GM21576 (cell line): ENCODE measurements at regions not wholly inside any gene's neighbourhood (a gene's known extent, or its start where the extent isn't known, plus 50 kb on each side); places are given as distances from the start of the nearest gene placed in this dataset.

Experiments
- ATAC-seq: cut with Tn5 transposase; IDR thresholded peaks from one replicate; pipeline ENCODE4 v1.9.1; 2021; ENCODE audit warnings: mild to moderate bottlenecking, moderate library complexity; ENCODE audit not compliant: unreplicated experiment

DNA sequence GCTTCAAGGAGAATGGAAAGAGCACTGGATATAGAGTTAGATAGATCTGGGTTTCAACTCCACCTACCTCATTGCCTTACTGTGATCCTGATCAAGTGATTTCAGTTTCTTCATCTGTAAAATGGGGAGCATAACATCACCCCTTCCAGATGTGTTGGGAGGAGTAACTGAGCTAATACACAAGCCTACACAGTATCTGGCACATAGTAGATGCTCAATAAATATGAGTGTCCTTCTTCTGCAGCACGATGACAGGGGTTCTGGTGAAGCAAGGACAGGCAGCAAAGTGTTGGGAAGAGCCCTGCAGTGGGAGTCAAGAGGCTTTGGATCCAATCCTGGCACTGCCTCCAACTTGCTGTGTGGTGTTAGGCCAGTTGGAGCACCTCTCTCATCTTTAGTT lies 270.0 kb downstream of the UACA start:
- no peak for ATAC-seq

DNA sequence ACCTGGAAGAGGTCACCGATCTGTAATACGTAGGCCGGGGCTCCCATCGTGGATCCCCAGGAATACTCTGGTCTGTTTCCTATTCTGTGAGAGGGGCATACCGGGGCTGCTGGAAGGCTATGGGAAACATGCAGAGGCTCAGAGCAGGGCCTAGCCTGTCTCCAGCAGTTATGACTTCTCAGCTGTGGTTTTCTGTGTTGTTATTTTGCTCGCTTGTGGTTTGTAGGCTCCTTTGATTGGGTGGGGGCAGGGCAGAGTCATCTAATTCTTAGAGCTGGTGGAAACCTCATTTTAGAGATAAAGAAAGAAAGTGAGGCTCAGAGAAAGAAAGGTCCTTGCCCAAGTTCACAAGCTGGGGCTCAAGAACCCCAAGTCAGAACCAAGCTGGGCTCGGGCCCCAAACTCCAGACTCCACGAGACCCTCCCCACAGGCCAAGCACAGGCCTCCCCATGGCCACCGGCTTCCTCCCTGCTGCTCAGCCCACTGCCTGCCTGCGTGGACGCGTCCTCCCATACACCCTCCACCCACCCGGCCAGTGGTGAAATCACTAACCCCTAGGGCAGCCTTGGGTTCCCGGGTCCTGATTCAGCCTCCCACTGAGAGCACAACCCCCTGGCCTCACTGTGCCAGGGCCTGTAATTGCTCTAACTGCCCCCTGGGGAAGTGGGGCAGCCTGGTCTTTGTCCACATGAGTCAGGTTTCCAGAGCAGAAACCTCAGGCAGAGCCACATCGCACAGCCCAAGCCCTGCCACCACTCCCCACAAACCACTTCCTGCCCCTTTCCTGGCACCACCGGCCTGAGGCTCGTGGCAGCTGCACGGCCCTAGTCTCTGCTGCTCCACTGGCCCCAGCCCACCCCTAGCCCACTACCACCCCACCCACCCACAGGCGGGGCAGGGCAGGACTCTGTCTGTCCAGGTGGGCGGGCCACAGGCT lies 270.8 kb downstream of the UACA start:
- peak; percentile 38 for ATAC-seq

- no peak for ATAC-seq
Observed at GRCh38 chr15:70491641-70492040, 271.7 kb downstream of the UACA start.

DNA sequence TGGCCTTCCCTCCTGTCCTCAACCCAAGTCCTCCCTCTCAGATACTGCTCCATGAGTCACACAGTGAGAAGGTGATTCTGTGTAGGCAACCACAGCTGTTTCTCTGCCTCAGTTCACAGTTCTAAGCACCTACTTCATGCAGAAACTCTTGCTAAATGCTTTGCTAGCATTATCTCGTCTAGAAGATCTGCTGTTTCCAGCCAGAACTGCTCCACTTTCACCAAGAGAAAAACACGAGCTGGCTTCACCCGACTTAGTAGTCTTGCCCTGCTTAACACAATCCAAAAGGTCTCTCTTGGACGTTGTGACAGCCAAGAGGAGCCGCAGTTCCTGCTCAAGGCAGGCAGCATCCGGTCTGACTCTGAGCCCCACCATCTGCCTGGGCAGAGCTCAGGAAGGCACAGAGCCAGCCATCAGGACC lies 272.1 kb downstream of the UACA start:
- ATAC-seq, result no peak

- ATAC-seq, result no peak
Observed at GRCh38 chr15:70490838-70491155, 272.6 kb downstream of the UACA start.

GRCh38 chr15:70490148-70490837 lies 273.1 kb downstream of the UACA start:
- ATAC-seq, result no peak

- no peak for ATAC-seq
Observed at GRCh38 chr15:70488941-70489848, 274.2 kb downstream of the UACA start.

DNA sequence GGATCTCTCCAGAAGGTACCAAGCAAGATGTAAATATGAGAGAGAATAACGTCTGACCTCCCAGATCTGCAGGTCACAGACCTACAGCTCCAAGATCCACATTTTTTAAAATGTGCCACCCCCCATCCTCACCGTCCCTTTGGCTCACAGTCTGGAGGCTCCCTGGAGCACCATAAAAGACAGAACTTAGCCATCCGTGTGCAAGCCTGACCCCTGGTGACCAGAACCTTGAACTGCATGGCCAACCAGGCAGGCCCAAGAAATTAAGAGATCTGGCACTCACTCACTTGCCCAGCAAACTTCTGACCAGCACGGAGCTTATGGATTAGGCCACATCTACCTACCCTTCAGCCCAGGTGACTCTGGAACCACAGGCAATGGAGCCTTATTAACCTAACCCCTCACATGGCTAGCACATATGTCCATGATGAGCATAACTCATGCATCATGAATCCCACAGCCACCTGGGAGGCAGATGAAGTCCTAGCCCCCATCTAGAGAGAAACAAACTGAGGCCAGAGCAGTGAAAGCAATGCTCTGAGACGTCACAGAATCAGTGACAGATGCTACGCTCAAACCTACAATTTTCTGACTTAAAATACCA lies 275.3 kb downstream of the UACA start:
- no peak for ATAC-seq

DNA sequence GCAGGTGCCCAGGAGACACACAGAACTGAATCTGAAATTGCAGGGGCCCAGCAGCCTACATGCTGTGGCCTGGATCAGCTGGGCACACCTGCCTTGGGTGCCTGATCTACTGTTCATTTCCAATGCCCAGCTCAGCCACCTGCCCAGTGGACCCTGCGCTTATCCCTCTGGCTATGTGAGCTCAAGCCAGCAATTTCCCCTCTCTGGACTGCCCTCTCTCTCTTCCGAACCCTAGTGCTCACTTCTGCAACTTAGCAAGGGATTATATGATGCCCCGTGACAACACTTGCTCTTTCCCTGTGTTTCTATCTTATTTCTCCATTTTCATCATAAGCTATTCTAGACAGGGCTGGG lies 276.0 kb downstream of the UACA start:
- ATAC-seq, result no peak

DNA sequence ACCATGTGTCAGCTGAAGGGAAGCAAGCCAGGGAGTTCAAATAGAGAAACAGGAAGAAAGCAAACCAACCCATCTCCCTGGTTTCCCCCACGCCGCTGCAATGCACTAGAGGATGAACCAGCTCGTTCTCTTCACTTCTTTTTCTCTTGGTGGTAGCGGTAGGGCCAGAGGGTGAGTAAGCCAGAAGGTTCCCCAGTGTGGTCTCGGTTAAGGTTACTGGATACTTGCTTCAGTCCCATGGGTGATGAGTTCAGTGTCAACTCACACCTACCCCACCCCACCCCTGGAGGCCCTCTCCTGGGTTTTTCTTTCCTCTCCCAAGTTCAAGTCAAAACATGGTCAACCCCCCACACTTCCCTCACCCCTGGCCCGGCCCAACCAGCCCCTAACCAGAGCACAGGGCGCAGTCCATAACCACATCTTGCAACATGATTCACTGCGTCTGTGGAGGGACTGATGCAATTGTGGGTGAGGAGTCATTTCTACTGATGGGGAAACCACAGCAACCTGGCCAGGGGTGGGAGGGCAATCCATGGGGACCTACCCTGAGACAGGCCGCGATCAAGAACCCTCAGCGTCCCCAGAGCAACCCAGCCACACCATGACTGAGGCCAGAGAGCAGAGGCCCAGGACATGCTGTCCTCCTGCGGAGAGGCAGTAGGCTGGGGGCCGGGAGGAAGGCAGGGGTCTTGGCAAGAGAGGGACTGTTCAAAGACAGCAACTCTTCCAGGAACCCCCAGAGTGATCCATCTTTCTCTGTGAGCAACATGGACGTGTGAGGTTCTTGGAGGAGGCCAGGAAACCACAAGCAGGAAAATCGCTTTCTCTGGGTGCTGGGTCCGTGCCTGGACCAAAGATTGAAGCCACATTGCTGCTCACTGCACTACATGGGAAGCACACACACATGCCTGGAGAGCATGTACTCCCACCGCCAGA lies 276.6 kb downstream of the UACA start:
- ATAC-seq, result peak; percentile 49

DNA sequence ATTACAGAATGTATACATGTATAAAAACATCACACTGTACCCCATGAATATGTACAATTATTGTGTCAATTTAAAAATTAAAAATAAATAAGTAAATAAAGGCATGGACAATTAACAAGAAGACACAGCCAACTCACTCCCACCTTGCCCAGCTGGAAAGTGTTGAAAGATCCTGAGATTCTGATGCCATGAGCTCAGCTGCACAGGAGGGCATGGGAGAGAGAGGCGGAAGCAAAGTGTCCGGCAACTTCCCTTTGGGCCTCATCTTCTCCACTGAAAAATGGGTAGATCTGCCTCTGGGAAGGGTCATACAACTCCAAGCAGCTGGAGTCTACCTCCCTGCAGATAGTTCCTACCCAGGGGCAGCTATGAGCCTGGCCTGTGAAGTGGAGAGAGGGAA lies 277.3 kb downstream of the UACA start:
- no peak for ATAC-seq

DNA sequence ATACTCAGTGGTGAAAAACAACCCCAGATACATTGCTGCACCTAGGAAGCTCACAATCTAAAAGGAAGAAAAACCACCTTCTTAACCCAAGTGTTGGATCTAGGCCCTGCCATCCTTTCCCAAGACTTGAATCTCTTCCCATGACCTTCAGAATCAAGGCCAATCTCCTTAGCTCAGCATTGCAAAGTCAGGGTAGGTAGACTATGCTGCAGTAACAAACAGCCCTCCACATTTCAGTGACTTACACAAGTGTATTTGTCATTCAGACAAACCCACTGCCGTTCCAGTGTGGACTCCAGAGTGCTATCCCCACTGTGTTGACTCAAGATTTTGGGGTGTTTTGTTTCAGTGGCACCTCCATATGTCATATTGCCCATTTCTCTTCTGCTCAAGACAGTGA lies 278.4 kb downstream of the UACA start:
- no peak for ATAC-seq

- no peak for ATAC-seq
Observed at GRCh38 chr15:70483513-70483912, 279.8 kb downstream of the UACA start.

DNA sequence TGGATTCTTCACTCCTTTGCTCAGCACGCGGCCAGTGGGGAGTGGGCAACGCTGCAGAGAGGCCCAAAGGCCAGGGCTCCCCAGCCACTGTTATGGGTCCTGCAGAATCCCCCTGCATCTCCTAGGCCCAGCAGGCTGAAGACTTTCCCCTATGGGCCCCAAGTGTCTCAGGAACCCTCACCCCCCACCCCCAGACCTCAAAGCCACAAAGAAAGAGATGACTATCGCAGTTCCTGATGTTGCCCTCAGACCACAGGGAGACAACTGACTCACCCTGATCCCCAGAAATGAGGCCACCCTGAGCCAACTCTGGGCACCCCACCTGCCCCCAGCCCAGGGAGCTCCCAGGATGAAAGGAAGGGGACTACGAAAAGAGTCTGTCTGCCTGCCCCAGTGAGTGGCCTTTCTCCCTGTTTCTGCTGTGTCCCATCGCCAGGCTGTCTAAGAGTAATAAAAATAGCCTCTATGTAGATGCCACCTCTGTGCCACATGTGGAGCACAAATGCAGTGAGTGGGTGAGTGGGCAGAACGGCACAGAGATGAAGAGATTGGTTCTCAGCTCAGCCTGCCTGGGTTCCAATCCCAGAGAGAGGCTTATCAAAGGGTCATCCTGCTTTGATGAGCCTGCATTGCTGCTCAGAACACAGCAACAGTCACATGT lies 283.0 kb downstream of the UACA start:
- ATAC-seq, result peak; percentile 17

GRCh38 chr15:70479785-70480184 lies 283.6 kb downstream of the UACA start:
- ATAC-seq, result peak; percentile 65

DNA sequence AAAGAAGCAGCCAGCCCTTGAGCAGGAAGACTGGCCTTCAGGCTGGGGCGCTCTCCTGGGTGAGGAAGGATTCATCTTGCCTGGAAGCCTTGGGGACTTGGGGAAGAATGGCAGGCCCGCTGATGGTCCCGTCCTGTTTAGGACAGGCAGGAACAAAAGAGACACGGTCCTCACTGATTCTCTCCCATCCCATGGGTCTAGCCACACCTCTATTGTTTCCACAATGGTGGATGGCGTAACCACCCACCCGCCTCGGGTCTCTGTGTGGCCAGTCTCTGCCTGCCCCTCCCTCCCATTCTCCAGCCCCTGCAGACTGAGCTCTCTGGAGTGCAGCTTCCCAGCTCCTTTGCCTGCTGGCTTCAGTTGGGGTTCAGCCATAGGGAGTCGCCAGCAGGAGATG lies 284.3 kb downstream of the UACA start:
- no peak for ATAC-seq

DNA sequence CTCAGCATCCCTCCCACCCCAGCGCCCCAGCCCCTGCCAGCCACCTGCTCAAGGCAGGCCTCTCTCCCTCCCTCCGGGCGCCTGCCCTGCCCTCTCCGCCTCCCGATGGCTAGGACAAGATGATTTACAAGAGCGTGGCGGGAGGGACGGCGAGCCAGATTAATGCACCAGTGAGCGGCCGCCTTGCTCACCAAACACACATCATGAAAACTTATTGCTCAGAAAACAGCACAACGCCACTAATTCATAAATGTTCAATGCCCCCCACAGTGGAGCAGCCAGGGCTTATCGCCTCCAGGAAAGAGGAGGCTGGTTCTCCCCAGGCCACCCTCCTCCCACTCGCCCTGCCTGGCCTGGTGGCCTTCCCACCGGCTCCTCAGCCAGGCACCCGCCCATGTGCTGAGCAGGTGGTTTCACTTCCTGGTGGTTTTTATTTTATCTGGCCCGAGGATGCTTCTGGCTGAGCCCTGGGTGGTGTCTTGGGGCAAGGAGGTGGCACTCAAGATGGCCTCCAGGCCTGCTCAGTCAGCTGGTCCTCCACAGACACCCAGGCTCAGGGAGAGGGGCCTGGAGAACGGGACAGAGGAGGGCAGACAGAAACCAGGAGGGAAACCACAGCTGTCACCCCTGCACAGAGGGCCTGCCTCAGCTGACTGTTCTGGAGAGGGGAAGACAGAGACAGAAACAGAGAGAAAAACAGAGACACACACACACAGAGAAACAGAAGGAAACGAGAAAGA lies 284.9 kb downstream of the UACA start:
- ATAC-seq, result peak; percentile 44

DNA sequence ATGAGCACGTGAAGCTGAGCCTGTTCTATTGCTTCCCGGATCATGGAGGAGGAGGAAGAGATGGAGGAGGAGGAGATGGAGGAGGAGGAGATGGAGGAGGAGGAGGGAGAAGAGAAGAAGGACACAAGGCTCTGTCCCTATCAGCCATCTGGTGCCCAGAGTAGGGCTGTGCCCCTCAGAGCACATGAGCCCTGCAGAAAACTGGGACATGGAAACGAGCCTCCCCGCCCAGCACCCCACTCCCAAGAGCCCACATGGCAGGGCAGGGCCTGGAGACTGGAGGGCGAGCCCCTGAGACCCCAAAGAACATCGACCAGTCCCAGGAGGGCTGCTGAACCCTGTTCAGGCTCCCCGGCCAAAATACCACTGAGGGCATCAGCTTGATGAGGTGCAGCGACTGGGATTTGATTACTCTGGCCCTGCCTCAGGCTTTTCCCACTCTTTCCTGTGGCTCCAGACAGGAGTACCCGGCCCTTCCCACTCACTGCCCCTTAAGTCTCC lies 285.6 kb downstream of the UACA start:
- no peak for ATAC-seq

GRCh38 chr15:70476441-70476840 lies 286.9 kb downstream of the UACA start:
- ATAC-seq, result no peak
